H1 (cell line): ENCODE measurements at regions not wholly inside any gene's neighbourhood (a gene's known extent, or its start where the extent isn't known, plus 50 kb on each side); places are given as distances from the start of the nearest gene placed in this dataset.

ENCODE experiments used
- CHD7 ChIP-seq: fragments of 300-600 bp; sonication (generic); IDR thresholded peaks from 2 replicates; pipeline ENCODE4 v1.7.1; 2012; ENCODE audit warnings: low read length, moderate library complexity, mild to moderate bottlenecking, inconsistent platforms; ENCODE audit not compliant: insufficient replicate concordance
- JUND ChIP-seq: IDR thresholded peaks from 2 replicates; pipeline ENCODE4 v1.6.1; 2011; ENCODE audit warnings: mild to moderate bottlenecking, improper control_type of control experiment, low read length
- KDM1A ChIP-seq: fragments of 200-600, 300-600 bp; sonication (generic); IDR thresholded peaks from 2 replicates; pipeline ENCODE4 v1.7.1; 2016; ENCODE audit warnings: mild to moderate bottlenecking, low read length, borderline replicate concordance
- KDM4A ChIP-seq: IDR thresholded peaks from one replicate; pipeline ENCODE4 v1.7.1; 2012; ENCODE audit warnings: low read depth, mild to moderate bottlenecking, moderate library complexity, low read length, inconsistent platforms; ENCODE audit not compliant: severe bottlenecking
- NANOG ChIP-seq: IDR thresholded peaks from 2 replicates; pipeline ENCODE4 v1.6.1; 2011; ENCODE audit warnings: low read length, low read depth, mild to moderate bottlenecking, inconsistent platforms; ENCODE audit not compliant: insufficient read depth, poor library complexity, severe bottlenecking
- SP4 ChIP-seq: IDR thresholded peaks from 2 replicates; pipeline ENCODE4 v1.6.1; 2012; ENCODE audit warnings: low read length, inconsistent platforms

GRCh38 chr2:239732666-239733010 lies 292.5 kb downstream of the NDUFA10 start (continued):
- TF ChIP-seq CHD7 = no peak
- no peak for TF ChIP-seq NANOG
- TF ChIP-seq KDM4A = no peak
- TF ChIP-seq KDM1A = no peak
- TF ChIP-seq SP4 = no peak
- TF ChIP-seq JUND = no peak
- TF ChIP-seq, all 59 proteins: peak for 0
